A673 (cell line): ENCODE measurements at regions not wholly inside any gene's neighbourhood (a gene's known extent, or its start where the extent isn't known, plus 50 kb on each side); places are given as distances from the start of the nearest gene placed in this dataset.

Source experiments
- BruUV-seq: library from RNA; stranded (reverse); fragments of 400-500 nt; replicated peaks from 2 replicates; lab custom pipeline; 2021; lab: Mats Ljungman, UMichigan
- CTCF ChIA-PET: fragments of 300-600 bp; sonication (Branson Sonifier 250); formaldehyde crosslinking; loops from one replicate; lab custom pipeline; 2022; ENCODE audit warnings: antibody characterized with exemption; lab: Charles Lee
- POLR2A ChIA-PET: fragments of 300-600 bp; sonication (Branson Sonifier 250); formaldehyde crosslinking; loops from one replicate; lab custom pipeline; 2022; ENCODE audit warnings: antibody characterized with exemption; ENCODE audit not compliant: low non-redundant PET; lab: Charles Lee
- DNase-seq: peaks from one replicate; pipeline ENCODE4 v3.0.0-alpha.2; 2015; ENCODE audit warnings: low spot score
- H3K27ac ChIP-seq: fragments of 200-600 bp; sonication (generic); 2 replicates; pipeline ENCODE4 v1.5.1; 2016; ENCODE audit warnings: mixed run types, low read depth, mild to moderate bottlenecking, mixed read lengths, antibody characterized with exemption, low read length; ENCODE audit not compliant: poor library complexity, severe bottlenecking
- H3K27me3 ChIP-seq: fragments of 200-600 bp; sonication (generic); replicated peaks from 2 replicates; pipeline ENCODE4 v1.6.1; 2017; ENCODE audit warnings: mixed run types, low read depth, mild to moderate bottlenecking, mixed read lengths, antibody characterized with exemption, low read length; ENCODE audit not compliant: insufficient read depth, poor library complexity
- H3K36me3 ChIP-seq: fragments of 200-600 bp; sonication (generic); 2 replicates; pipeline ENCODE4 v1.6.1; 2016; ENCODE audit warnings: mixed run types, mild to moderate bottlenecking, mixed read lengths, antibody characterized with exemption, low read length; ENCODE audit not compliant: insufficient read depth, poor library complexity, severe bottlenecking
- H3K4me1 ChIP-seq: fragments of 200-600 bp; sonication (generic); 2 replicates; pipeline ENCODE4 v1.6.1; 2017; ENCODE audit warnings: mixed run types, mild to moderate bottlenecking, mixed read lengths, antibody characterized with exemption, low read length; ENCODE audit not compliant: insufficient read depth, poor library complexity, severe bottlenecking
- H3K4me3 ChIP-seq: fragments of 200-600 bp; sonication (generic); 2 replicates; pipeline ENCODE4 v1.5.1; 2016; ENCODE audit warnings: low read depth, mixed run types, mild to moderate bottlenecking, mixed read lengths, low read length; ENCODE audit not compliant: poor library complexity, severe bottlenecking
- H3K9me3 ChIP-seq: fragments of 200-600 bp; sonication (generic); 2 replicates; pipeline ENCODE4 v1.6.1; 2016; ENCODE audit warnings: mixed run types, low read depth, mild to moderate bottlenecking, mixed read lengths, antibody characterized with exemption, low read length; ENCODE audit not compliant: poor library complexity, severe bottlenecking
- EZH2 ChIP-seq: fragments of 200-600 bp; sonication (generic); IDR thresholded peaks from 2 replicates; pipeline ENCODE4 v1.6.1; 2017; ENCODE audit warnings: borderline replicate concordance, low read depth, mild to moderate bottlenecking, mixed read lengths, antibody characterized with exemption, low read length; ENCODE audit not compliant: poor library complexity, severe bottlenecking
- intact Hi-C: fragments of 100-400 bp; cut with micrococcal nuclease; formaldehyde crosslinking; loops from one replicate; pipeline ENCODE4 v1.10.0; 2022; ENCODE audit not compliant: unreplicated experiment
- TF ChIP-seq, protein P1 (sequence below): fragments of 300-800, 200-600 bp; sonication (generic); conservative IDR thresholded peaks from 2 replicates; pipeline ENCODE4 v1.5.1; 2017; ENCODE audit warnings: low read depth, mild to moderate bottlenecking, antibody characterized with exemption, low read length, moderate library complexity, mixed read lengths

- CTCF ChIA-PET = no interaction called here
Measured at GRCh38 chr14:29126361-29126760, 359.8 kb downstream of the FOXG1 start.

GRCh38 chr14:29126865-29127264 lies 360.3 kb downstream of the FOXG1 start:
- DNase-seq = no peak
- no peak overlapping the region for H3K27ac ChIP-seq
- TF ChIP-seq, protein P1, sequence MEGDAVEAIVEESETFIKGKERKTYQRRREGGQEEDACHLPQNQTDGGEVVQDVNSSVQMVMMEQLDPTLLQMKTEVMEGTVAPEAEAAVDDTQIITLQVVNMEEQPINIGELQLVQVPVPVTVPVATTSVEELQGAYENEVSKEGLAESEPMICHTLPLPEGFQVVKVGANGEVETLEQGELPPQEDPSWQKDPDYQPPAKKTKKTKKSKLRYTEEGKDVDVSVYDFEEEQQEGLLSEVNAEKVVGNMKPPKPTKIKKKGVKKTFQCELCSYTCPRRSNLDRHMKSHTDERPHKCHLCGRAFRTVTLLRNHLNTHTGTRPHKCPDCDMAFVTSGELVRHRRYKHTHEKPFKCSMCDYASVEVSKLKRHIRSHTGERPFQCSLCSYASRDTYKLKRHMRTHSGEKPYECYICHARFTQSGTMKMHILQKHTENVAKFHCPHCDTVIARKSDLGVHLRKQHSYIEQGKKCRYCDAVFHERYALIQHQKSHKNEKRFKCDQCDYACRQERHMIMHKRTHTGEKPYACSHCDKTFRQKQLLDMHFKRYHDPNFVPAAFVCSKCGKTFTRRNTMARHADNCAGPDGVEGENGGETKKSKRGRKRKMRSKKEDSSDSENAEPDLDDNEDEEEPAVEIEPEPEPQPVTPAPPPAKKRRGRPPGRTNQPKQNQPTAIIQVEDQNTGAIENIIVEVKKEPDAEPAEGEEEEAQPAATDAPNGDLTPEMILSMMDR = no peak
- TF ChIP-seq EZH2 = no peak
- H3K4me1 ChIP-seq = no peaks in the 10 kb centered on the region
- CTCF ChIA-PET = no interaction called here
- no peaks in the 10 kb centered on the region for H3K36me3 ChIP-seq
- no peaks in the 10 kb centered on the region for H3K27me3 ChIP-seq
- no TSS peak for BruUV-seq
- H3K4me3 ChIP-seq = no peak overlapping the region
- no peaks in the 10 kb centered on the region for H3K9me3 ChIP-seq
- intact Hi-C loops = no loop called here
- POLR2A ChIA-PET = no interaction called here

More at GRCh38 chr14:29126361-29126760, 359.8 kb downstream of the FOXG1 start:
- no peaks in the 10 kb centered on the region for H3K9me3 ChIP-seq
- no peaks in the 10 kb centered on the region for H3K27me3 ChIP-seq
- no peak overlapping the region for H3K27ac ChIP-seq
- no peaks in the 10 kb centered on the region for H3K36me3 ChIP-seq
- no peaks in the 10 kb centered on the region for H3K4me1 ChIP-seq
- POLR2A ChIA-PET = no interaction called here
- intact Hi-C loops = no loop called here
- no peak for DNase-seq
- no peak overlapping the region for H3K4me3 ChIP-seq
- TF ChIP-seq, protein P1 = no peak
- no peak for TF ChIP-seq EZH2
- BruUV-seq = no TSS peak

DNA sequence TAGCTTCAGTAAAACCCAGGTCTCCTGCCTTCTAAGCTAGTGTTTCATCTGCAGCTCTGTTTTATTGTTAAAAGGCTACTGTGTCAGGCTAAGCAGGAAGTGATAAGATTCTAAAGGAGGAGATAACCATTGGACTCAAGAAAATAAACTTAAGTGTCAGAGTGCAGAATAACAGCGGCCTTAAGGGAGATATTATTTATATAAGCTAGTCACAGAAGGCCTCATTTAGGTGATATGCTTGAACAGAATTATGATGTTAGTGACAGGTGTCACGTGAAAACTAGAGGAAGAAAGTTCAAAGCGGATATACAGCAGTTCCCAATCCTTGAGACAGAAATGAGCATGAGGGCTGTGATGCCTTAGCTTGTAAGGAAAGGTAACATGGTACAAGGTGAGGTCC lies 373.4 kb downstream of the FOXG1 start:
- BruUV-seq = no TSS peak
- POLR2A ChIA-PET = no interaction called here
- Histone ChIP-seq H3K27ac (no peak overlapping the region), H3K27me3 (no peaks in the 10 kb centered on the region), H3K4me1 (no peaks in the 10 kb centered on the region), H3K9me3 (no peaks in the 10 kb centered on the region), H3K36me3 (no peaks in the 10 kb centered on the region), H3K4me3 (no peak overlapping the region)
- TF ChIP-seq, protein P1 = no peak
- no peak for TF ChIP-seq EZH2
- intact Hi-C loops = no loop called here
- CTCF ChIA-PET = no interaction called here
- no peak for DNase-seq
